Mucosa of rectum (tissue), 2 donors: ENCODE measurements at regions not wholly inside any gene's neighbourhood (a gene's known extent, or its start where the extent isn't known, plus 50 kb on each side); places are given as distances from the start of the nearest gene placed in this dataset.
A peak's percentile ranks its signal among the peaks of the same experiment; 100 is the strongest.

Experiments
- H3K27ac ChIP-seq, 2 donors: one replicate each; pipeline ENCODE4 v1.7.0; 2013; ENCODE audit warnings: inconsistent platforms in 2 of 2, low read depth in 2 of 2, low read length in 2 of 2
- H3K27me3 ChIP-seq, 2 donors: one replicate each; pipeline ENCODE4 v1.7.0; 2013; ENCODE audit warnings: low read length in 2 of 2; ENCODE audit not compliant: control insufficient read depth in 2 of 2, insufficient read depth in 2 of 2
- H3K36me3 ChIP-seq, 2 donors: one replicate each; pipeline ENCODE4 v1.7.0; 2013; ENCODE audit warnings: low read length in 2 of 2; ENCODE audit not compliant: control insufficient read depth in 2 of 2, insufficient read depth in 2 of 2
- H3K4me1 ChIP-seq, 2 donors: one replicate each; pipeline ENCODE4 v1.7.0; 2013; ENCODE audit warnings: low read length in 2 of 2, mild to moderate bottlenecking in 1 of 2; ENCODE audit not compliant: control insufficient read depth in 2 of 2, insufficient read depth in 2 of 2
- H3K4me3 ChIP-seq, 2 donors: one replicate each; pipeline ENCODE4 v1.7.0; 2013; ENCODE audit warnings: low read length in 2 of 2
- H3K9ac ChIP-seq, 2 donors: one replicate each; pipeline ENCODE4 v1.7.0; 2013; ENCODE audit warnings: low read length in 2 of 2, low read depth in 1 of 2, mild to moderate bottlenecking in 1 of 2
- H3K9me3 ChIP-seq, 2 donors: one replicate each; pipeline ENCODE4 v1.7.0; 2013; ENCODE audit warnings: low read length in 2 of 2; ENCODE audit not compliant: control insufficient read depth in 2 of 2
- donor health status: healthy.
- donor health status: Normal muscosa, but diverticular disease.

GRCh38 chr1:55706397-55706796, 491.2 kb upstream of the USP24 start:
- Histone ChIP-seq H3K9ac (no peak overlapping the region), H3K27me3 (no peaks in the 10 kb centered on the region), H3K36me3 (no peaks in the 10 kb centered on the region)

GRCh38 chr1:55703726-55704363, 488.7 kb upstream of the USP24 start:
- Histone ChIP-seq H3K4me1 (no peaks in the 10 kb centered on the region), H3K36me3 (no peaks in the 10 kb centered on the region), H3K4me3 (no peak overlapping the region), H3K27me3 (no peaks in the 10 kb centered on the region), H3K9ac (no peak overlapping the region), H3K9me3 (no peaks in the 10 kb centered on the region), H3K27ac (no peak overlapping the region)

More at GRCh38 chr1:55706397-55706796, 491.2 kb upstream of the USP24 start:
- Histone ChIP-seq H3K9me3 (no peaks in the 10 kb centered on the region), H3K4me3 (no peak overlapping the region), H3K4me1 (no peaks in the 10 kb centered on the region), H3K27ac (no peak overlapping the region)

GRCh38 chr1:55702064-55702463, 486.9 kb upstream of the USP24 start:
- no peaks in the 10 kb centered on the region for H3K4me1 ChIP-seq
- H3K36me3 ChIP-seq, result no peaks in the 10 kb centered on the region
- H3K9ac ChIP-seq, result no peak overlapping the region
- H3K9me3 ChIP-seq, result no peaks in the 10 kb centered on the region
- no peak overlapping the region for H3K4me3 ChIP-seq
- no peaks in the 10 kb centered on the region for H3K27me3 ChIP-seq
- H3K27ac ChIP-seq, result no peak overlapping the region

- Histone ChIP-seq H3K4me1 (no peaks in the 10 kb centered on the region), H3K27ac (no peak overlapping the region), H3K9ac (no peak overlapping the region), H3K36me3 (no peaks in the 10 kb centered on the region), H3K4me3 (no peak overlapping the region), H3K27me3 (no peaks in the 10 kb centered on the region), H3K9me3 (no peaks in the 10 kb centered on the region)
Measured at GRCh38 chr1:55700359-55701130, 485.4 kb upstream of the USP24 start.

- Histone ChIP-seq H3K9ac (no peak overlapping the region), H3K4me1 (no peaks in the 10 kb centered on the region), H3K27me3 (no peaks in the 10 kb centered on the region), H3K9me3 (no peaks in the 10 kb centered on the region), H3K27ac (no peak overlapping the region), H3K36me3 (no peaks in the 10 kb centered on the region), H3K4me3 (no peak overlapping the region)
Measured at GRCh38 chr1:55699228-55699627, 484.1 kb upstream of the USP24 start.

- Histone ChIP-seq H3K27ac (no peak overlapping the region), H3K36me3 (no peaks in the 10 kb centered on the region), H3K4me3 (no peak overlapping the region), H3K27me3 (no peaks in the 10 kb centered on the region), H3K9me3 (no peaks in the 10 kb centered on the region), H3K4me1 (no peaks in the 10 kb centered on the region), H3K9ac (no peak overlapping the region)
Measured at GRCh38 chr1:55697997-55698535, 482.9 kb upstream of the USP24 start.

- H3K27me3 ChIP-seq, result no peaks in the 10 kb centered on the region
- no peaks in the 10 kb centered on the region for H3K9me3 ChIP-seq
- H3K4me3 ChIP-seq, result no peak overlapping the region
- no peaks in the 10 kb centered on the region for H3K36me3 ChIP-seq
- no peaks in the 10 kb centered on the region for H3K4me1 ChIP-seq
- no peak overlapping the region for H3K9ac ChIP-seq
- peak overlapping the region; percentile 22 to 32 for H3K27ac ChIP-seq
Measured at GRCh38 chr1:55696891-55697290, 481.7 kb upstream of the USP24 start.

- Histone ChIP-seq H3K27ac (peak overlapping the region; percentile 22 to 32), H3K4me1 (no peaks in the 10 kb centered on the region), H3K27me3 (no peaks in the 10 kb centered on the region)
Measured at GRCh38 chr1:55696181-55696754, 481.1 kb upstream of the USP24 start.

GRCh38 chr1:55695552-55695951, 480.4 kb upstream of the USP24 start:
- H3K9ac ChIP-seq, result no peak overlapping the region
- no peaks in the 10 kb centered on the region for H3K36me3 ChIP-seq
- H3K4me3 ChIP-seq, result no peak overlapping the region
- no peak overlapping the region for H3K27ac ChIP-seq
- H3K4me1 ChIP-seq, result no peaks in the 10 kb centered on the region
- H3K27me3 ChIP-seq, result no peaks in the 10 kb centered on the region
- no peaks in the 10 kb centered on the region for H3K9me3 ChIP-seq

More at GRCh38 chr1:55696181-55696754, 481.1 kb upstream of the USP24 start:
- Histone ChIP-seq H3K4me3 (no peak overlapping the region), H3K36me3 (no peaks in the 10 kb centered on the region), H3K9me3 (no peaks in the 10 kb centered on the region), H3K9ac (no peak overlapping the region)

- H3K36me3 ChIP-seq, result no peaks in the 10 kb centered on the region
- H3K27me3 ChIP-seq, result no peaks in the 10 kb centered on the region
- H3K9ac ChIP-seq, result no peak overlapping the region
- H3K27ac ChIP-seq, result no peak overlapping the region
- H3K9me3 ChIP-seq, result no peaks in the 10 kb centered on the region
- H3K4me3 ChIP-seq, result no peak overlapping the region
- H3K4me1 ChIP-seq, result no peaks in the 10 kb centered on the region
Measured at GRCh38 chr1:55695151-55695550, 480.0 kb upstream of the USP24 start.
